ENCODE measurements at regions not wholly inside any gene's neighbourhood (a gene's known extent, or its start where the extent isn't known, plus 50 kb on each side); places are given as distances from the start of the nearest gene placed in this dataset.
A peak's percentile ranks its signal among the peaks of the same experiment; 100 is the strongest.

DNA sequence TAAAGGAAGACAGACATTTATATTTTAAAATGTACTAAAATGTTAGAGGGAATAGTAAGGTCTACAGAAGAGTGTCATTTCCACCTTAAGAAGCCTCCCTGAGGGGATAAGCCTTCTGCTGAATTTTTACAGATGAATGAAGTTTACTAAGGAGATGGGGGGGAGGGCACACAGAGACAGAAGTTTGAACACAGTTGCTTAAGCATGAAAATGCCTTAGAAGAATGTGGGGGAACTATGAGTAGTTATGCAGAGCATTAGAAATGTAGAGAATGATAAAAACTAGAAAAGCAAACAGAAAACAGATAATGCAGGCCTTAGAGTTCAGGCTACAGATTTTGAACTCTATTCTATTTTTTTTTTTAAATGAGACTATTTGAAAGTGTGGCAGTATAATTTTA lies 232.2 kb upstream of the VLDLR start:
- H3K56ac ChIP-seq (ENCODE audit: extremely low read depth, insufficient read depth, low read length), result no peak overlapping the region
- no peaks in the 10 kb centered on the region for H4K20me1 ChIP-seq (ENCODE audit: insufficient read depth, low read length)
- no peaks in the 10 kb centered on the region for H3K4me1 ChIP-seq (ENCODE audit: control insufficient read depth, insufficient read depth, low read length)
- no peak overlapping the region for H3K4me3 ChIP-seq (ENCODE audit: insufficient read depth, low read depth, low read length)
- H3K27me3 ChIP-seq (ENCODE audit: control insufficient read depth, insufficient read depth, low read length), result peaks cover 1% of the 10 kb centered on the region; the same call in 1 of the 2 replicates
- H4K5ac ChIP-seq (ENCODE audit: low read depth, low read length), result no peak overlapping the region
- H4K8ac ChIP-seq (ENCODE audit: low read depth in 2 of 2, low read length in 2 of 2), result no peak overlapping the region
- H3K9me3 ChIP-seq (ENCODE audit: control insufficient read depth, insufficient read depth, low read length), result no peaks in the 10 kb centered on the region
- H3K27ac ChIP-seq (ENCODE audit: insufficient read depth, low read length), result no peak overlapping the region
- H2BK20ac ChIP-seq (ENCODE audit: low read depth, low read length), result no peak overlapping the region
- no peak overlapping the region for H2BK5ac ChIP-seq (ENCODE audit: low read depth, low read length, poor library complexity, severe bottlenecking)
- CTCF ChIA-PET, result no interaction called here
- no peak overlapping the region for H3K23ac ChIP-seq (ENCODE audit: low read depth, low read length)
- H3K18ac ChIP-seq (ENCODE audit: low read depth, low read length), result no peak overlapping the region
- H3K36me3 ChIP-seq (ENCODE audit: control insufficient read depth, insufficient read depth, low read length), result no peaks in the 10 kb centered on the region
- dilution Hi-C loops (cut with HindIII; ENCODE audit: low sequenced_read_pairs, unreplicated experiment), result no loop called here
- intact Hi-C loops (cut with micrococcal nuclease), result no loop called here
- H3K79me1 ChIP-seq (ENCODE audit: low read depth in 1 of 2, low read length in 2 of 2), result no peaks in the 10 kb centered on the region
- no peak overlapping the region for H3K9ac ChIP-seq (ENCODE audit: low read depth, low read length)
- DNase-seq (no peak), ATAC-seq (ENCODE audit: low read depth) (peak; percentile 57)
- H3K14ac ChIP-seq (replicated peaks; ENCODE audit: low read depth, low read length), result no peak overlapping the region
- H2AK9ac ChIP-seq (replicated peaks; ENCODE audit: low read depth, low read length, poor library complexity), result no peak overlapping the region
- H2AK5ac ChIP-seq (ENCODE audit: low read depth, low read length), result no peak overlapping the region
- H2AFZ ChIP-seq (replicated peaks; ENCODE audit: low read length, poor library complexity), result no peak overlapping the region
- in situ Hi-C loops (cut with MboI; ENCODE audit: low sequenced_read_pairs), result no loop called here
- no peak overlapping the region for H3K4ac ChIP-seq (ENCODE audit: low read depth, low read length)
- no peak overlapping the region for H4K91ac ChIP-seq (ENCODE audit: insufficient read depth, low read depth, low read length)
- no peaks in the 10 kb centered on the region for H3K9me1 ChIP-seq (ENCODE audit: insufficient read depth, low read length)
- H2BK15ac ChIP-seq (ENCODE audit: low read depth, low read length), result no peak overlapping the region
- no peak overlapping the region for H2BK120ac ChIP-seq (ENCODE audit: low read depth, low read length)
- TF ChIP-seq, protein P1, sequence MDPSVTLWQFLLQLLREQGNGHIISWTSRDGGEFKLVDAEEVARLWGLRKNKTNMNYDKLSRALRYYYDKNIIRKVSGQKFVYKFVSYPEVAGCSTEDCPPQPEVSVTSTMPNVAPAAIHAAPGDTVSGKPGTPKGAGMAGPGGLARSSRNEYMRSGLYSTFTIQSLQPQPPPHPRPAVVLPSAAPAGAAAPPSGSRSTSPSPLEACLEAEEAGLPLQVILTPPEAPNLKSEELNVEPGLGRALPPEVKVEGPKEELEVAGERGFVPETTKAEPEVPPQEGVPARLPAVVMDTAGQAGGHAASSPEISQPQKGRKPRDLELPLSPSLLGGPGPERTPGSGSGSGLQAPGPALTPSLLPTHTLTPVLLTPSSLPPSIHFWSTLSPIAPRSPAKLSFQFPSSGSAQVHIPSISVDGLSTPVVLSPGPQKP (IDR thresholded peaks at IDR 0.05; ENCODE audit: borderline replicate concordance, low read depth, low read length), result no peak
- TF ChIP-seq MXI1 (IDR thresholded peaks at IDR 0.05; ENCODE audit: borderline replicate concordance, low read depth, low read length) (no peak), CEBPB (IDR thresholded peaks at IDR 0.05; ENCODE audit: low read depth, low read length) (no peak), SMC3 (IDR thresholded peaks at IDR 0.05; ENCODE audit: low read depth, low read length) (no peak), RAD21 (IDR thresholded peaks at IDR 0.05; ENCODE audit: low read length) (no peak), FOS (IDR thresholded peaks at IDR 0.05; ENCODE audit: low read depth, low read length) (no peak), NFE2L2 (IDR thresholded peaks at IDR 0.05; ENCODE audit: low read depth, low read length) (no peak), POLR2A (IDR thresholded peaks at IDR 0.05; ENCODE audit: low read depth, low read length) (no peak), CHD1 (IDR thresholded peaks at IDR 0.05; ENCODE audit: low read depth, low read length) (no peak), BHLHE40 (IDR thresholded peaks at IDR 0.05; ENCODE audit: low read depth, low read length) (no peak), RCOR1 (IDR thresholded peaks at IDR 0.05; ENCODE audit: insufficient replicate concordance, low read length) (no peak), MAFK (IDR thresholded peaks at IDR 0.05; ENCODE audit: low read depth, low read length) (no peak), RFX5 (IDR thresholded peaks at IDR 0.05; ENCODE audit: low read depth, low read length) (no peak), MAZ (IDR thresholded peaks at IDR 0.05; ENCODE audit: borderline replicate concordance, low read depth, low read length) (no peak)
- TF ChIP-seq, protein P2, sequence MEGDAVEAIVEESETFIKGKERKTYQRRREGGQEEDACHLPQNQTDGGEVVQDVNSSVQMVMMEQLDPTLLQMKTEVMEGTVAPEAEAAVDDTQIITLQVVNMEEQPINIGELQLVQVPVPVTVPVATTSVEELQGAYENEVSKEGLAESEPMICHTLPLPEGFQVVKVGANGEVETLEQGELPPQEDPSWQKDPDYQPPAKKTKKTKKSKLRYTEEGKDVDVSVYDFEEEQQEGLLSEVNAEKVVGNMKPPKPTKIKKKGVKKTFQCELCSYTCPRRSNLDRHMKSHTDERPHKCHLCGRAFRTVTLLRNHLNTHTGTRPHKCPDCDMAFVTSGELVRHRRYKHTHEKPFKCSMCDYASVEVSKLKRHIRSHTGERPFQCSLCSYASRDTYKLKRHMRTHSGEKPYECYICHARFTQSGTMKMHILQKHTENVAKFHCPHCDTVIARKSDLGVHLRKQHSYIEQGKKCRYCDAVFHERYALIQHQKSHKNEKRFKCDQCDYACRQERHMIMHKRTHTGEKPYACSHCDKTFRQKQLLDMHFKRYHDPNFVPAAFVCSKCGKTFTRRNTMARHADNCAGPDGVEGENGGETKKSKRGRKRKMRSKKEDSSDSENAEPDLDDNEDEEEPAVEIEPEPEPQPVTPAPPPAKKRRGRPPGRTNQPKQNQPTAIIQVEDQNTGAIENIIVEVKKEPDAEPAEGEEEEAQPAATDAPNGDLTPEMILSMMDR (conservative IDR thresholded peaks at IDR 0.05; ENCODE audit: low read depth, low read length), result no peak
- TF ChIP-seq, protein P3, sequence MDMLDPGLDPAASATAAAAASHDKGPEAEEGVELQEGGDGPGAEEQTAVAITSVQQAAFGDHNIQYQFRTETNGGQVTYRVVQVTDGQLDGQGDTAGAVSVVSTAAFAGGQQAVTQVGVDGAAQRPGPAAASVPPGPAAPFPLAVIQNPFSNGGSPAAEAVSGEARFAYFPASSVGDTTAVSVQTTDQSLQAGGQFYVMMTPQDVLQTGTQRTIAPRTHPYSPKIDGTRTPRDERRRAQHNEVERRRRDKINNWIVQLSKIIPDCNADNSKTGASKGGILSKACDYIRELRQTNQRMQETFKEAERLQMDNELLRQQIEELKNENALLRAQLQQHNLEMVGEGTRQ (IDR thresholded peaks at IDR 0.05; ENCODE audit: low read depth, low read length), result no peak
- no peak overlapping the region for H3K4me2 ChIP-seq (ENCODE audit: low read depth, low read length)
- no TSS peak for BruUV-seq (replicated peaks)
- POLR2A ChIA-PET (ENCODE audit: unreplicated experiment), result no interaction called here

All from IMR-90 (cell line).